ENCODE measurements at regions not wholly inside any gene's neighbourhood (a gene's known extent, or its start where the extent isn't known, plus 50 kb on each side); places are given as distances from the start of the nearest gene placed in this dataset.
"Not testable (repeated sequence)": the region's sequence is repeated elsewhere in the genome, so short reads cannot be mapped to it uniquely, and the experiment has no call there.

DNA sequence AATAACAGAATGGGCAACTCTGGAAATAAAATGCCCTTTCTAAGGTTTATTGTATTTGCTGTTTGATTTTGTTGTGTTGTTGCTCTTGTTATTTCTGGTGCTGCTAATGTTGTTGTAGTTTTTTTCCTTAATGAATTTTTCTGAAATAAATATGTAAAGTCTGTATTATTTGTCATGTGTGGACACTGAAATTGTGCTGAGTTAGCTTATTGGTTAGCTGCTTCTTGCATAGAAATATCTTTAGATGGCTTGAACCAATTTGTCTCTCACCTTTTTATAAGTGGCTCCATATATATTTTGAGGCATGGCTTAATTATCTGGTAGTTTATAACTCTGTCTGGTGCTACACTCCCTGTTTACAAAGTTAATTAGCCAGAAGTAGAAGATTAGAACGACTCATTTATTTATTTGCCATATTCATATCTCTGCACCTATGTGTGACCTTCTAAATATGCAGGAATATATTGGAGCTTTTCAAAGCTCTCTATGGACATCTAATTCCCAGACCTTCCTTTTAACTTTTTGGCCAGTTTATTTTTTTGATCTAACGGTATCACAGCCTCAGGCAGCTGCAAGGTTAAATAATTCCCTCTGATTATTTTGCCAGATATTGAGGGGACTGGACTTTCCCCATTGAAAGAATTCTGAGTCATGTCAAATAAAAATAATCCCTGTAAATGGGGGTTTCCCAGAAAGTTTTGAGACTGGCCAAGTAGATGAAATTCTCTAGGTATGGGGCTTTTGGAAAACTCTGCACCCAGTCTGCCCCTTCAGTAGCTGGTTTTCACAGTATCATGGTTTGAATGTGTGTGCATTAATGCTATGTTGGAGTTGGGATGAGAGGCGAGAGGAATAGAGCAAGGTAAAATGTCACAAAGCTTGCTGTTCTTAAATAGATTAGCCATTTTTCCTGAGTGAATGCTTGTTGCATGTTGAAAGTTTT is 1331.7 kb upstream of the MIR17HG start:
- no peak for FAIRE-seq
- no peak for DNase-seq (ENCODE audit: extremely low spot score, insufficient read length, low read depth)

GRCh38 chr13:90016688-90017087 is 1330.8 kb upstream of the MIR17HG start:
- FAIRE-seq (no peak), DNase-seq (ENCODE audit: extremely low spot score, insufficient read length, low read depth) (no peak)

DNA sequence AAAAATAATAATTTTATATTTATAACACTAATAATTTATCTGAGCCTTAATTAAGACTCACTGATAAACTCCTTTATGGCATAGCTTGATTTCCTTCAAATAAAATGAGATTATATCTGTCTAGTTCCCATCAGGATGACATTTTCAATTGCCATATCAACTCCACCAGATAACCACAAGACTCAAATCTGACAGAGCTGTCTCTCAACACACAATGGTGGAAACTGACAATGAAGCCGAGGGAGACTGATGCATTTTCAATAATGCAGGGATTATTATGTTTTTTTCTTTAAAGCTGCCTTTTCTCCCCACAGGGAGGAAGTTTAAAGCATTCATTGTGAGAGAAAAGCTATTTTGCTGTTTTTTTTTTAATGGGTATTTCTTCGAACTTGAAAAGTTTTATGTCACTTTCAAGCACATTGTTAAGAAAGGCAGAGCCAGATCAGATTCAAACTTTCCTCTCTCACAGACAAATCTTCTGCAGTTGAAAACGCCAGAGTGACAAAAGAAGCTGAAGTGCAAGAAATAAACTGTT is 1326.9 kb upstream of the MIR17HG start:
- no peak for DNase-seq (ENCODE audit: extremely low spot score, insufficient read length, low read depth)
- no peak for FAIRE-seq

- no peak for FAIRE-seq
- DNase-seq (ENCODE audit: extremely low spot score, insufficient read length, low read depth), result no peak
Observed at GRCh38 chr13:90027409-90027808, 1320.1 kb upstream of the MIR17HG start.

GRCh38 chr13:90032313-90032712 is 1315.2 kb upstream of the MIR17HG start:
- FAIRE-seq (no peak), DNase-seq (ENCODE audit: extremely low spot score, insufficient read length, low read depth) (no peak)

DNA sequence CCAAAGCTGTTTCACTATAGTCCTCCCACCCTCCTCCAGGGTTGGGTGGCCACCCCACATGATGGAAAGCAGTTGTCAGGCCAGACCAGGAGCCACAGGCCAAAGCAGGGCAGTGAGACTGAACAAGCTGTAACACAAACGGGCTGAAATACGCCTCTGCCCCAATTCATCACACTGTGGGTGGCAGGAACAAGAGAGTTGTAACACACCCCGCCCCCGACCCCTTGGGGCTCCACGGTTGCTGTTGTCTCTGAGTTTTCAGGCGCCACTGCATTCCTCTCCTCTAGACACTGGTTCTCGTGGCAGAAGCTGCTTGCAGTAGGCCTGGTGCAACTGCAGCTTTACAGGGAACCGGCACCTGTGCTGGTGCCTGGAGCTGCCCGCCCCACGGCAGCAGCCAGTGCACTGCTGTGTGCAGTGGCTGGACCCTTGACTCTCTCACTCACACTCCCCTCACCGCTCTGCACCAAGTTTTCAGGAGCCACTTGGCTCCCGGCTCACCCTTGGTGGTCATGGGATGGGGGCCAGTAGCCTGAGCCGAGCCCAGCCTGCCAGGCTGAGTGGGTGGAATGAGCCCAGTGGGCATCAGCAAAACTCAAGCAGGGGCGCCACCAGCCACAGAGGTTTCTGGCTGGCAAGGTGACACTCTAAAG is 1314.5 kb upstream of the MIR17HG start:
- DNase-seq (ENCODE audit: extremely low spot score, insufficient read length, low read depth), result no peak
- no peak for FAIRE-seq

DNA sequence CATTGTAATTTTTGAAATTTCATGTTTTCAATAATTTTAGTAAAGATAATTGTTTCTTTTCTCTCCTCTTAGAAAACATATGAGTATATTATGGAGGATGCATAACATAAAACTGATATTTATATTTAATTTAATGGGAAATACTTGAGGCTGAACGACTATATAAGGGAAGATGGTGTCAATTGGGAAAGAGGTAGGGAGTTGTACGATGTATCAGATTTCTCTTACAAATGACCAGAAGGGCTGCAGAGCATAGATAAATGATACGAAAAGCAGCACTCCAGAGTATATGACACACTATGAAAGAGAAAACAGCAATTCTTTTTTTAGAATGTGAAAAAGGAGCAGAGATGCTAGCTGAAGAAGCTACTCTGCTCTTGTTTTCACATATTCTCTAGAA is 1308.0 kb upstream of the MIR17HG start:
- DNase-seq (ENCODE audit: extremely low spot score, insufficient read length, low read depth) (no peak), FAIRE-seq (no peak)

DNA sequence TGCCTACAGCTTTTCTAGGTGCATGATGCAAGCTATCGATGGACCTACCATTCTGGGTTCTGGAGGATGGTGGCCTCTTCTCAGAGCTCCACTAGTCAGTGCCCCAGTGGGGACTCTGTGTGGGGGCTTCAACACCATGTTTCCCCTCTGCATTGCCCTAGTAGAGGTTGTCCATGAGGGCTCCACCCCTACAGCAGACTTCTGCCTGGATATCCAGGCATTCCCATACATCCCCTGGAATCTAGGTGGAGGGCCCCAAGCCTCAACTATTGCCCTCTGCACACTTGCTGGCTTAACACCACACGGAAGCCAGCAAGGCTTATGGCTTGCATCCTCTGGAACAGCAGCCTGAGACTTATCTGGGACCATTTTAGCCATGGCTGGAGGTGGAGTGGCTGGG is 1299.9 kb upstream of the MIR17HG start:
- FAIRE-seq, result no peak
- no peak for DNase-seq (ENCODE audit: extremely low spot score, insufficient read length, low read depth)

DNA sequence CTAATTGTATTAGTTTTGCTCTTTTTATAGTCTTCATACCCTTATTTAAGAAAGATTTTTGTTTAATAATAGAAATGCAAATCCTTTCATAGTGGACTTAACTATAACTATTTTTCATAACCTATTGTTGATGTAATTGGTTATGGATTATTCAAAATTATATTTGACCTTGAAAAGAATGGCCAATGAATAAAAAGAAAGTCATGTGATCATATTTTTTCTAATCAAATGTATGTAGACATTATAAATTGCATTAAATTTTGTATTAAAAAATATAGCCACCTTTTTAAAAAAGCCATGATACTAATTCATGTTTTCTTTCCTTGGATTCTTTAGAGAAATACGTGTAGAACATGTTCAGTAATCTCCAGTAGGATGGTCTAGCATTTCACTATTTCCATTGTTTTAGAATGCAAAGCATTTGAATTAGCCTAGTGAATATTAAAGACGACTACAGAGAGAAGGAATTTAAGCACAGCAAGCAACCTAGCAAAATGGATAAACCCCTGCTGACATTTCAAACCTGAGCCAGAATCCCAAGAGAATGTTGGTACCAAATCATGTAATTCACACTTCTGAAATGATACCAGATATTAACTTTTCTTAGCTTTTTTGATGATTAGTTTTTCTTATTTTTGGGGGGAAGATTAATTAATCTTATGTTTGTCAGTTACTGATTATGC is 1297.4 kb upstream of the MIR17HG start:
- FAIRE-seq (no peak), DNase-seq (ENCODE audit: extremely low spot score, insufficient read length, low read depth) (no peak)

DNA sequence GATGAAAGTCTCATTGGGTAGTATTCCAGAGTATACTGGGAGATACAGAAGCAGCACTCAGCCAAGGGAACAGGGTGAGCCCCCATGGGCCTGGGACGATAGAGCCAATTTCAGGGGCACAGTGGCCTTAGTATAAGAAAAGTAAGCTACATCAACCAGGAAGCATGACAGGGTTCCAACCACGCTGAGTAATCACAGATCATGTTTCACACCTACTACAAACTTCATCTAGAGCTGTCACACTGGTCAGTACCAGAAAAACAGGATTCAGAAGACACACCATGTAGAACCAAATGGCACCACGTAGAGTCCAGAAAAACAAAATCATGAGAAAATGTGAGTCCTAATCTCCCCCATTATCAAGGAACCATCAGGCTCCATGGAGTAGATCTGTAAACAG is 1292.4 kb upstream of the MIR17HG start:
- no peak for FAIRE-seq
- DNase-seq (ENCODE audit: extremely low spot score, insufficient read length, low read depth), result no peak

- DNase-seq (ENCODE audit: extremely low spot score, insufficient read length, low read depth) (no peak), FAIRE-seq (no peak)
Observed at GRCh38 chr13:90055760-90056159, 1291.7 kb upstream of the MIR17HG start.

- FAIRE-seq; DNase-seq (ENCODE audit: extremely low spot score, insufficient read length, low read depth): not testable (repeated sequence)
Observed at GRCh38 chr13:90064226-90064625, 1283.3 kb upstream of the MIR17HG start.

DNA sequence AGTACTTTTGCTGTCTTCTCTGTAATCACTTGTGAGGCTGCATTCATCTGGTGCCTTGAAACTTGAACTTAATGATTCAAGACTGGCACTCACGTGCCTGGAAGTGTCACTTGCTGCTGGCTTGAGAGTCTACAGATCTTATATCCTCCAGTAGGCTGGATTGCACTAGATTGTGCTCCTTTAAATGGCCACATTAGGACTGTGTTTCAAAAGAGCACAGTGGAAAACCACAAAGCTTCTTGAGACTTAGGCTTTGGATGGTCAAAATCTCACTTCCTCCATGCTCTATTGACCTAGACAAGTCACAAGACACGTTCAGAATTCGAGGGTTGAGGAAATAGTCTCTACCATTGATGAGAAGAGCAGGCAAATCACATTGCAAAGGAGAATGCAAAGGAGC is 1278.8 kb upstream of the MIR17HG start:
- DNase-seq (ENCODE audit: extremely low spot score, insufficient read length, low read depth) (no peak), FAIRE-seq (no peak)

- FAIRE-seq, result no peak
Observed at GRCh38 chr13:90070362-90070761, 1277.1 kb upstream of the MIR17HG start.

GRCh38 chr13:90070837-90071525 is 1276.5 kb upstream of the MIR17HG start:
- DNase-seq (ENCODE audit: extremely low spot score, insufficient read length, low read depth) (no peak), FAIRE-seq (no peak)

More at GRCh38 chr13:90070362-90070761, 1277.1 kb upstream of the MIR17HG start:
- no peak for DNase-seq (ENCODE audit: extremely low spot score, insufficient read length, low read depth)

- no peak for DNase-seq (ENCODE audit: extremely low spot score, insufficient read length, low read depth)
- no peak for FAIRE-seq
Observed at GRCh38 chr13:90084684-90085290, 1262.7 kb upstream of the MIR17HG start.

DNA sequence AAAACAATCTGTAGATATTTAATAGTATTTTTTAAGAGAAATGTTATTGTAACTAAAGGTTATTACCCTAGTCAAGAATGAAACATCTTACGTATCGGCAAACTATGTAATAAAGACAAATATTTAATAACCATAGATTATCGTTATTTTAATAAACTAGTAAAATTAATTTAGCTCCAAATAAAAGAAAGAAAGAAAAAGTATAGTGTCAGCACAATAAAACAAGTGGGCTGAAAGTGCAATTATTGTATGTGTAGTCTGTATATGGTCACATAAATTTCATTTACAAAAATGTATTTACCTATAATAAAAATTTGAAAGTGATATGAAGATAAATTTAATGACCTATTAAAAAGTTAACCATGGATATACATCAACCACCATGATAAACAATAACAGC is 1258.4 kb upstream of the MIR17HG start:
- FAIRE-seq, result no peak
- no peak for DNase-seq (ENCODE audit: extremely low spot score, insufficient read length, low read depth)

GRCh38 chr13:90091611-90092010 is 1255.9 kb upstream of the MIR17HG start:
- DNase-seq (ENCODE audit: extremely low spot score, insufficient read length, low read depth), result no peak
- no peak for FAIRE-seq

DNA sequence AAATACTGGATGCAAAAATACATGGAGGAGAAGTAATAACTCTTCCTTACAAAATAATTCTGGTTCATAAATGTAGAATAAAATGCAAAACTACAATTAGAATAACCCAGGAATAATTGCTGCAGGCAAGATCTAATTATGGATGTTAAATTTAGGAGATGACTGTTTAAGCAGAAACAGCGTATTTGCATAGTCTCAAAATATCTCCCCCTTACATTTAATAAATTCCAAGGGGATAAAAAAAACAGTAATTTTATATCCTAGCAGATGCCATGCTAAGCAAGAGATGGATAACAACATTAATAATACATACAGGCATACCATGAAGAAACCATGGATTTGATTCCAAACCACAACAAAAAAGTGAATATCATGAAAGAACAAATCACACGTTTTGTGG is 1253.1 kb upstream of the MIR17HG start:
- FAIRE-seq (no peak), DNase-seq (ENCODE audit: extremely low spot score, insufficient read length, low read depth) (no peak)

- DNase-seq (ENCODE audit: extremely low spot score, insufficient read length, low read depth) (no peak), FAIRE-seq (no peak)
Observed at GRCh38 chr13:90098577-90098976, 1248.9 kb upstream of the MIR17HG start.

All from GM18507 (cell line).